ENCODE measurements at regions not wholly inside any gene's neighbourhood (a gene's known extent, or its start where the extent isn't known, plus 50 kb on each side); places are given as distances from the start of the nearest gene placed in this dataset.

GRCh38 chr4:144355811-144356757 lies 215.6 kb upstream of the GYPA start:
- ATAC-seq = peak; percentile 92
- TF ChIP-seq TSHZ2 (CRISPR knock-in tag; IDR thresholded peaks at IDR 0.05) = no peak
- TF ChIP-seq CSRNP3 (CRISPR knock-in tag; IDR thresholded peaks at IDR 0.05) = no peak
- TF ChIP-seq ZNF70 (CRISPR knock-in tag; IDR thresholded peaks at IDR 0.05) = no peak
- no peak for TF ChIP-seq CREB5 (CRISPR knock-in tag; IDR thresholded peaks at IDR 0.05; ENCODE audit: low read depth)
- TF ChIP-seq BACH2 (CRISPR knock-in tag; IDR thresholded peaks at IDR 0.05; ENCODE audit: borderline replicate concordance) = no peak
- no peak for TF ChIP-seq ARNTL (CRISPR knock-in tag; IDR thresholded peaks at IDR 0.05; ENCODE audit: borderline replicate concordance, low read depth)
- no peak for TF ChIP-seq OSR1 (CRISPR knock-in tag; IDR thresholded peaks at IDR 0.05)
- TF ChIP-seq GLIS3 (CRISPR knock-in tag; IDR thresholded peaks at IDR 0.05) = no peak
- TF ChIP-seq ISL1 (CRISPR knock-in tag; IDR thresholded peaks at IDR 0.05) = no peak
- TF ChIP-seq ZNF8 (CRISPR knock-in tag; IDR thresholded peaks at IDR 0.05) = no peak
- no peak for TF ChIP-seq SNAI2 (CRISPR knock-in tag; IDR thresholded peaks at IDR 0.05)
- no peak for TF ChIP-seq ZC3H10 (CRISPR knock-in tag; IDR thresholded peaks at IDR 0.05)
- no peak for TF ChIP-seq ESRRG (CRISPR knock-in tag; IDR thresholded peaks at IDR 0.05)
- TF ChIP-seq RARB (CRISPR knock-in tag; IDR thresholded peaks at IDR 0.05) = no peak
- TF ChIP-seq ZFP3 (CRISPR knock-in tag; IDR thresholded peaks at IDR 0.05) = no peak
- no peak for TF ChIP-seq TOX (CRISPR knock-in tag; IDR thresholded peaks at IDR 0.05; ENCODE audit: borderline replicate concordance)

GRCh38 chr4:144356941-144357381 lies 216.4 kb upstream of the GYPA start:
- no peak for TF ChIP-seq ESRRG (CRISPR knock-in tag; IDR thresholded peaks at IDR 0.05)
- TF ChIP-seq CREB5 (CRISPR knock-in tag; IDR thresholded peaks at IDR 0.05; ENCODE audit: low read depth) = no peak
- no peak for TF ChIP-seq ARNTL (CRISPR knock-in tag; IDR thresholded peaks at IDR 0.05; ENCODE audit: borderline replicate concordance, low read depth)
- ATAC-seq = no peak; the same call in 2 of the 3 replicates

- ATAC-seq = no peak
- no peak for TF ChIP-seq TOX (CRISPR knock-in tag; IDR thresholded peaks at IDR 0.05; ENCODE audit: borderline replicate concordance)
These were observed 217.5 kb upstream of the GYPA start for GRCh38 chr4:144357975-144358374.

- no peak for ATAC-seq
- TF ChIP-seq TSHZ2 (CRISPR knock-in tag; IDR thresholded peaks at IDR 0.05) (no peak), ZFP30 (CRISPR knock-in tag; IDR thresholded peaks at IDR 0.05) (no peak), OSR1 (CRISPR knock-in tag; IDR thresholded peaks at IDR 0.05) (no peak), ZC3H10 (CRISPR knock-in tag; IDR thresholded peaks at IDR 0.05) (no peak), PATZ1 (CRISPR knock-in tag; IDR thresholded peaks at IDR 0.05; ENCODE audit: borderline replicate concordance) (no peak), PPARA (CRISPR knock-in tag; IDR thresholded peaks at IDR 0.05; ENCODE audit: borderline replicate concordance) (no peak), BACH2 (CRISPR knock-in tag; IDR thresholded peaks at IDR 0.05; ENCODE audit: borderline replicate concordance) (no peak), ZNF70 (CRISPR knock-in tag; IDR thresholded peaks at IDR 0.05) (no peak)
These were observed 219.8 kb upstream of the GYPA start for GRCh38 chr4:144360146-144360793.
